ENCODE measurements at regions not wholly inside any gene's neighbourhood (a gene's known extent, or its start where the extent isn't known, plus 50 kb on each side); places are given as distances from the start of the nearest gene placed in this dataset.

DNA sequence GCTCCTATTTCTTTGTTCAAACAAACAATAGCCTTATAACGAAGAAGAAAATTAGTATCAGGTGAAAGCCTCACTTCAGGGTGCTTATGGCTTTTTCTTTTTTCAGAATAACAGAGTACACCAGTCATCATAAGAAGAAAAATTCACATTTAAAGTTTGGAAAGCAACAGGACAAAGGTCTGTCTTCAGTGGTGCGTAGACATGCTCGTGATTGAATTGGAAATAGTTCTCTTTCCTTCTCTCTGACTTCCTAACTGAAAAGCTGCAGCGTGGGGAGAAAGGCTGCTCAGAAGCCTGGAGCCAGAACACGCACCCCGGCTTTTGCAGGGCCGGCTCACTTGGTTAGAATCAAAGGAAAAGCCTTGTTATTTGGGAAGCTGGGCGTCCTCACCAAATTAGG is 127.6 kb upstream of the ZNF516 start:
- TF ChIP-seq, protein P1, sequence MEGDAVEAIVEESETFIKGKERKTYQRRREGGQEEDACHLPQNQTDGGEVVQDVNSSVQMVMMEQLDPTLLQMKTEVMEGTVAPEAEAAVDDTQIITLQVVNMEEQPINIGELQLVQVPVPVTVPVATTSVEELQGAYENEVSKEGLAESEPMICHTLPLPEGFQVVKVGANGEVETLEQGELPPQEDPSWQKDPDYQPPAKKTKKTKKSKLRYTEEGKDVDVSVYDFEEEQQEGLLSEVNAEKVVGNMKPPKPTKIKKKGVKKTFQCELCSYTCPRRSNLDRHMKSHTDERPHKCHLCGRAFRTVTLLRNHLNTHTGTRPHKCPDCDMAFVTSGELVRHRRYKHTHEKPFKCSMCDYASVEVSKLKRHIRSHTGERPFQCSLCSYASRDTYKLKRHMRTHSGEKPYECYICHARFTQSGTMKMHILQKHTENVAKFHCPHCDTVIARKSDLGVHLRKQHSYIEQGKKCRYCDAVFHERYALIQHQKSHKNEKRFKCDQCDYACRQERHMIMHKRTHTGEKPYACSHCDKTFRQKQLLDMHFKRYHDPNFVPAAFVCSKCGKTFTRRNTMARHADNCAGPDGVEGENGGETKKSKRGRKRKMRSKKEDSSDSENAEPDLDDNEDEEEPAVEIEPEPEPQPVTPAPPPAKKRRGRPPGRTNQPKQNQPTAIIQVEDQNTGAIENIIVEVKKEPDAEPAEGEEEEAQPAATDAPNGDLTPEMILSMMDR (IDR thresholded peaks at IDR 0.05): no peak
- no peak for TF ChIP-seq POLR2A (IDR thresholded peaks at IDR 0.05)

All from right lobe of liver (tissue), 4 donors.